ENCODE measurements at regions not wholly inside any gene's neighbourhood (a gene's known extent, or its start where the extent isn't known, plus 50 kb on each side); places are given as distances from the start of the nearest gene placed in this dataset.
A peak's percentile ranks its signal among the peaks of the same experiment; 100 is the strongest.

GRCh38 chr4:166312166-166312565, 439.1 kb downstream of the TLL1 start:
- Histone ChIP-seq H3K4me2 (ENCODE audit: low read length, poor library complexity, severe bottlenecking) (no peak overlapping the region), H2AK5ac (ENCODE audit: low read length, severe bottlenecking) (no peak overlapping the region), H3K9ac (ENCODE audit: low read length) (no peak overlapping the region), H2BK12ac (ENCODE audit: low read length in 2 of 2) (no peak overlapping the region), H3K18ac (ENCODE audit: low read depth in 1 of 2, low read length in 2 of 2) (no peak overlapping the region), H3K4me1 (ENCODE audit: control insufficient read depth, insufficient read depth, low read depth, low read length) (no peaks in the 10 kb centered on the region), H3K23ac (ENCODE audit: low read length in 2 of 2) (no peak overlapping the region), H3K4ac (ENCODE audit: low read depth in 1 of 2, low read length in 2 of 2) (no peak overlapping the region), H3K27me3 (ENCODE audit: control insufficient read depth in 1 of 2, insufficient read depth in 1 of 2, low read length in 2 of 2) (no peaks in the 10 kb centered on the region), H4K91ac (ENCODE audit: low read length) (no peak overlapping the region), H3K14ac (ENCODE audit: low read length in 2 of 2) (no peak overlapping the region), H2BK120ac (ENCODE audit: low read depth, low read length) (no peak overlapping the region), H3K27ac (ENCODE audit: low read length, poor library complexity, severe bottlenecking) (no peak overlapping the region), H3K36me3 (ENCODE audit: control insufficient read depth in 1 of 2, insufficient read depth in 2 of 2, low read depth in 1 of 2, low read length in 2 of 2) (no peaks in the 10 kb centered on the region), H2BK5ac (ENCODE audit: low read depth, low read length, poor library complexity, severe bottlenecking) (no peak overlapping the region), H3K4me3 (ENCODE audit: insufficient read depth in 1 of 2, low read depth in 1 of 2, low read length in 2 of 2) (no peak overlapping the region), H4K8ac (ENCODE audit: low read length) (no peak overlapping the region), H3K9me3 (ENCODE audit: control insufficient read depth, low read length) (no peaks in the 10 kb centered on the region), H2AFZ (ENCODE audit: low read depth, low read length) (no peak overlapping the region), H3K79me1 (replicated peaks; ENCODE audit: low read length, poor library complexity, severe bottlenecking) (no peaks in the 10 kb centered on the region), H2BK15ac (ENCODE audit: low read depth, poor library complexity, severe bottlenecking) (no peak overlapping the region)
- no peak for DNase-seq

GRCh38 chr4:166314902-166315301, 441.9 kb downstream of the TLL1 start:
- no peak overlapping the region for H2BK15ac ChIP-seq (ENCODE audit: low read depth, poor library complexity, severe bottlenecking)
- no peak overlapping the region for H3K4ac ChIP-seq (ENCODE audit: low read depth in 1 of 2, low read length in 2 of 2)
- no peak overlapping the region for H2BK12ac ChIP-seq (ENCODE audit: low read length in 2 of 2)
- H3K4me3 ChIP-seq (ENCODE audit: insufficient read depth in 1 of 2, low read depth in 1 of 2, low read length in 2 of 2) = no peak overlapping the region
- no peak overlapping the region for H3K27ac ChIP-seq (ENCODE audit: low read length, poor library complexity, severe bottlenecking)
- no peak overlapping the region for H2BK5ac ChIP-seq (ENCODE audit: low read depth, low read length, poor library complexity, severe bottlenecking)
- no peak overlapping the region for H2BK120ac ChIP-seq (ENCODE audit: low read depth, low read length)
- no peak overlapping the region for H2AFZ ChIP-seq (ENCODE audit: low read depth, low read length)
- H3K4me2 ChIP-seq (ENCODE audit: low read length, poor library complexity, severe bottlenecking) = no peak overlapping the region
- H3K18ac ChIP-seq (ENCODE audit: low read depth in 1 of 2, low read length in 2 of 2) = no peak overlapping the region
- no peaks in the 10 kb centered on the region for H3K4me1 ChIP-seq (ENCODE audit: control insufficient read depth, insufficient read depth, low read depth, low read length)
- H3K9me3 ChIP-seq (ENCODE audit: control insufficient read depth, low read length) = no peaks in the 10 kb centered on the region
- no peaks in the 10 kb centered on the region for H3K36me3 ChIP-seq (ENCODE audit: control insufficient read depth in 1 of 2, insufficient read depth in 2 of 2, low read depth in 1 of 2, low read length in 2 of 2)
- no peak overlapping the region for H2AK5ac ChIP-seq (ENCODE audit: low read length, severe bottlenecking)
- WGBS = no CpG with 5 or more reads among the region's 1 CpG
- no peak overlapping the region for H3K14ac ChIP-seq (ENCODE audit: low read length in 2 of 2)
- no peaks in the 10 kb centered on the region for H3K79me1 ChIP-seq (replicated peaks; ENCODE audit: low read length, poor library complexity, severe bottlenecking)
- H3K27me3 ChIP-seq (ENCODE audit: control insufficient read depth in 1 of 2, insufficient read depth in 1 of 2, low read length in 2 of 2) = no peaks in the 10 kb centered on the region
- DNase-seq = no peak
- H3K9ac ChIP-seq (ENCODE audit: low read length) = no peak overlapping the region
- no peak overlapping the region for H4K8ac ChIP-seq (ENCODE audit: low read length)
- H3K23ac ChIP-seq (ENCODE audit: low read length in 2 of 2) = no peak overlapping the region
- no peak overlapping the region for H4K91ac ChIP-seq (ENCODE audit: low read length)

- Histone ChIP-seq H3K14ac (ENCODE audit: low read length in 2 of 2) (no peak overlapping the region), H3K27ac (ENCODE audit: low read length, poor library complexity, severe bottlenecking) (no peak overlapping the region), H4K8ac (ENCODE audit: low read length) (no peak overlapping the region), H2AFZ (ENCODE audit: low read depth, low read length) (peak overlapping the region; percentile 27), H3K4me1 (ENCODE audit: control insufficient read depth, insufficient read depth, low read depth, low read length) (no peaks in the 10 kb centered on the region), H3K27me3 (ENCODE audit: control insufficient read depth in 1 of 2, insufficient read depth in 1 of 2, low read length in 2 of 2) (no peaks in the 10 kb centered on the region), H2BK12ac (ENCODE audit: low read length in 2 of 2) (no peak overlapping the region), H3K9me3 (ENCODE audit: control insufficient read depth, low read length) (no peaks in the 10 kb centered on the region), H3K4me2 (ENCODE audit: low read length, poor library complexity, severe bottlenecking) (no peak overlapping the region), H3K18ac (ENCODE audit: low read depth in 1 of 2, low read length in 2 of 2) (peak overlapping the region in 1 of 2 experiments; percentile 40), H2BK120ac (ENCODE audit: low read depth, low read length) (no peak overlapping the region), H3K4ac (ENCODE audit: low read depth in 1 of 2, low read length in 2 of 2) (no peak overlapping the region), H3K9ac (ENCODE audit: low read length) (no peak overlapping the region), H2BK15ac (ENCODE audit: low read depth, poor library complexity, severe bottlenecking) (no peak overlapping the region), H2AK5ac (ENCODE audit: low read length, severe bottlenecking) (no peak overlapping the region), H3K23ac (ENCODE audit: low read length in 2 of 2) (no peak overlapping the region), H3K36me3 (ENCODE audit: control insufficient read depth in 1 of 2, insufficient read depth in 2 of 2, low read depth in 1 of 2, low read length in 2 of 2) (no peaks in the 10 kb centered on the region), H2BK5ac (ENCODE audit: low read depth, low read length, poor library complexity, severe bottlenecking) (no peak overlapping the region), H4K91ac (ENCODE audit: low read length) (no peak overlapping the region), H3K79me1 (replicated peaks; ENCODE audit: low read length, poor library complexity, severe bottlenecking) (no peaks in the 10 kb centered on the region), H3K4me3 (ENCODE audit: insufficient read depth in 1 of 2, low read depth in 1 of 2, low read length in 2 of 2) (no peak overlapping the region)
- DNase-seq = no peak
- 90% methylated on average over 11 of the region's 11 CpGs for WGBS
Measured at GRCh38 chr4:166315721-166316467, 442.9 kb downstream of the TLL1 start.

- WGBS = 74% methylated on average over 4 of the region's 4 CpGs
- no peak overlapping the region for H3K4me2 ChIP-seq (ENCODE audit: low read length, poor library complexity, severe bottlenecking)
Measured at GRCh38 chr4:166318810-166319525, 445.9 kb downstream of the TLL1 start.

More at GRCh38 chr4:166318810-166319525, 445.9 kb downstream of the TLL1 start:
- H2BK12ac ChIP-seq (ENCODE audit: low read length in 2 of 2) = no peak overlapping the region
- H4K91ac ChIP-seq (ENCODE audit: low read length) = no peak overlapping the region
- DNase-seq = peak; percentile 53
- H3K14ac ChIP-seq (ENCODE audit: low read length in 2 of 2) = no peak overlapping the region
- no peak overlapping the region for H4K8ac ChIP-seq (ENCODE audit: low read length)
- no peak overlapping the region for H3K18ac ChIP-seq (ENCODE audit: low read depth in 1 of 2, low read length in 2 of 2)
- no peak overlapping the region for H2AFZ ChIP-seq (ENCODE audit: low read depth, low read length)
- H3K4ac ChIP-seq (ENCODE audit: low read depth in 1 of 2, low read length in 2 of 2) = no peak overlapping the region
- H2BK5ac ChIP-seq (ENCODE audit: low read depth, low read length, poor library complexity, severe bottlenecking) = no peak overlapping the region
- H3K27me3 ChIP-seq (ENCODE audit: control insufficient read depth in 1 of 2, insufficient read depth in 1 of 2, low read length in 2 of 2) = no peaks in the 10 kb centered on the region
- H3K36me3 ChIP-seq (ENCODE audit: control insufficient read depth in 1 of 2, insufficient read depth in 2 of 2, low read depth in 1 of 2, low read length in 2 of 2) = no peaks in the 10 kb centered on the region
- peak overlapping the region; percentile 19 for H3K9ac ChIP-seq (ENCODE audit: low read length)
- H3K4me3 ChIP-seq (ENCODE audit: insufficient read depth in 1 of 2, low read depth in 1 of 2, low read length in 2 of 2) = peak overlapping the region in 1 of 2 experiments; percentile 16
- no peaks in the 10 kb centered on the region for H3K9me3 ChIP-seq (ENCODE audit: control insufficient read depth, low read length)
- no peak overlapping the region for H2AK5ac ChIP-seq (ENCODE audit: low read length, severe bottlenecking)
- H2BK15ac ChIP-seq (ENCODE audit: low read depth, poor library complexity, severe bottlenecking) = no peak overlapping the region
- H3K79me1 ChIP-seq (replicated peaks; ENCODE audit: low read length, poor library complexity, severe bottlenecking) = no peaks in the 10 kb centered on the region
- no peak overlapping the region for H2BK120ac ChIP-seq (ENCODE audit: low read depth, low read length)
- H3K23ac ChIP-seq (ENCODE audit: low read length in 2 of 2) = no peak overlapping the region
- H3K27ac ChIP-seq (ENCODE audit: low read length, poor library complexity, severe bottlenecking) = no peak overlapping the region
- H3K4me1 ChIP-seq (ENCODE audit: control insufficient read depth, insufficient read depth, low read depth, low read length) = no peaks in the 10 kb centered on the region
